B cell (primary cell): ENCODE measurements at regions not wholly inside any gene's neighbourhood (a gene's known extent, or its start where the extent isn't known, plus 50 kb on each side); places are given as distances from the start of the nearest gene placed in this dataset.

Experiments used
- EZH2 ChIP-seq: IDR thresholded peaks from 2 replicates; pipeline ENCODE4 v1.6.1; 2012; ENCODE audit warnings: borderline replicate concordance, low read depth, mild to moderate bottlenecking, moderate library complexity, low read length; ENCODE audit not compliant: insufficient read depth, poor library complexity, severe bottlenecking
- TF ChIP-seq, protein P1 (sequence below): fragments of 200-600 bp; IDR thresholded peaks from one replicate; pipeline ENCODE4 v1.8.0; 2022; ENCODE audit warnings: antibody characterized with exemption, mild to moderate bottlenecking

- TF ChIP-seq, protein P1, sequence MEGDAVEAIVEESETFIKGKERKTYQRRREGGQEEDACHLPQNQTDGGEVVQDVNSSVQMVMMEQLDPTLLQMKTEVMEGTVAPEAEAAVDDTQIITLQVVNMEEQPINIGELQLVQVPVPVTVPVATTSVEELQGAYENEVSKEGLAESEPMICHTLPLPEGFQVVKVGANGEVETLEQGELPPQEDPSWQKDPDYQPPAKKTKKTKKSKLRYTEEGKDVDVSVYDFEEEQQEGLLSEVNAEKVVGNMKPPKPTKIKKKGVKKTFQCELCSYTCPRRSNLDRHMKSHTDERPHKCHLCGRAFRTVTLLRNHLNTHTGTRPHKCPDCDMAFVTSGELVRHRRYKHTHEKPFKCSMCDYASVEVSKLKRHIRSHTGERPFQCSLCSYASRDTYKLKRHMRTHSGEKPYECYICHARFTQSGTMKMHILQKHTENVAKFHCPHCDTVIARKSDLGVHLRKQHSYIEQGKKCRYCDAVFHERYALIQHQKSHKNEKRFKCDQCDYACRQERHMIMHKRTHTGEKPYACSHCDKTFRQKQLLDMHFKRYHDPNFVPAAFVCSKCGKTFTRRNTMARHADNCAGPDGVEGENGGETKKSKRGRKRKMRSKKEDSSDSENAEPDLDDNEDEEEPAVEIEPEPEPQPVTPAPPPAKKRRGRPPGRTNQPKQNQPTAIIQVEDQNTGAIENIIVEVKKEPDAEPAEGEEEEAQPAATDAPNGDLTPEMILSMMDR = no peak
- TF ChIP-seq EZH2 = no peak
These were observed 1191.0 kb upstream of the AGA start for GRCh38 chr4:178633263-178633662.
